AG09319 (cell line): ENCODE measurements at regions not wholly inside any gene's neighbourhood (a gene's known extent, or its start where the extent isn't known, plus 50 kb on each side); places are given as distances from the start of the nearest gene placed in this dataset.

Experiments
- DNase-seq: peaks from one replicate; pipeline ENCODE4 v3.0.0-alpha.2; 2010; ENCODE audit warnings: low read depth; ENCODE audit errors: extremely low read depth
- CTCF ChIP-seq: IDR thresholded peaks from 2 replicates; pipeline ENCODE4 v1.5.1; 2011; ENCODE audit warnings: low read depth, mild to moderate bottlenecking, inconsistent platforms, low read length, moderate library complexity

GRCh38 chr4:162586266-162586665 lies 422.5 kb upstream of the FSTL5 start:
- no peak for DNase-seq

GRCh38 chr4:162582180-162582579 lies 418.4 kb upstream of the FSTL5 start:
- no peak for DNase-seq
- no peak for TF ChIP-seq CTCF

More at GRCh38 chr4:162586266-162586665, 422.5 kb upstream of the FSTL5 start:
- no peak for TF ChIP-seq CTCF

- DNase-seq, result no peak
- TF ChIP-seq CTCF, result no peak
Measured at GRCh38 chr4:162565730-162566129, 401.9 kb upstream of the FSTL5 start.

GRCh38 chr4:162560073-162560472 lies 396.3 kb upstream of the FSTL5 start:
- TF ChIP-seq CTCF, result no peak
- no peak for DNase-seq

- DNase-seq, result no peak
- no peak for TF ChIP-seq CTCF
Measured at GRCh38 chr4:162557516-162558106, 393.8 kb upstream of the FSTL5 start.

GRCh38 chr4:162535121-162535520 lies 371.3 kb upstream of the FSTL5 start:
- no peak for DNase-seq
- TF ChIP-seq CTCF, result no peak

- no peak for TF ChIP-seq CTCF
- no peak for DNase-seq
Measured at GRCh38 chr4:162523171-162523570, 359.4 kb upstream of the FSTL5 start.
